HG03520 (cell line): ENCODE measurements at regions not wholly inside any gene's neighbourhood (a gene's known extent, or its start where the extent isn't known, plus 50 kb on each side); places are given as distances from the start of the nearest gene placed in this dataset.
"Not testable (repeated sequence)": the region's sequence is repeated elsewhere in the genome, so short reads cannot be mapped to it uniquely, and the experiment has no call there.

Source experiments
- ATAC-seq: cut with Tn5 transposase; IDR thresholded peaks from one replicate; pipeline ENCODE4 v1.9.1; 2021; ENCODE audit warnings: mild to moderate bottlenecking, moderate library complexity; ENCODE audit not compliant: unreplicated experiment

DNA sequence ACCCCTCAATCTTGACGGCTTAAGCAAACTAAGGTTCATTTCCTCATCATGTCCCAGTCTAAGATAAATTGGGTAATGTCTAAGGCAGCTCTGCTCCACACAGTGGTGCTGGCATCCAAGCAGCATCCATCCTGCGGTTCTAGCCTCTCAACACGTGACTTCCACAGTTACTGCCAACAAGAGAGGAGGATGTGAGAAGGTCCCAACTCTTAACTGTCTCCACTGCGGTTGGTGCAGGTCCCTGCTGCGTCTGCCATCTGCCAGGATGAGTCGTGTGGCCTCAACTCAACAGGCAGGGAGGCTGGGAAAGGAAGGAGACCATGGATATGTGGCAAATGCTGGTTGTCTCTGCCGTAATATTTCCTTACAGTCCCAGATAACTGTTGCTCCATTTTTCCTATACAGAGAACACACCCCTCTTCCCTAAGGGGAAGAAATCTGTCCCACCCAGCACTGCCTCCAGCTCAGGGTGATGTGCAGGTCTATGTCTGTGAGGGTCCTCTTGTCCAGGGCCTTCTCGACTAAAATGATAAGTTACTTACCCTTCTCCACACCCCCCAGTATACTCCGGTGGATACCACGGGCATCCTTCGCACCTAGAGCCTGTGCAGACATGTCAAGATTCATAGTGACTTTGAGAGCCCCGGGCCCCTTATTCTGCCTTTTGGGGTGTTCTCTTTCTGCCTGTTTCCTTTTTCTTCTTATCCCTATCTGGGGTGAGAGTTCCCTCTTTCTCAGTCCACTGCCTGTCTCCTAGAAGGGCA lies 64.7 kb downstream of the KCNJ18 start:
- ATAC-seq = no peak

DNA sequence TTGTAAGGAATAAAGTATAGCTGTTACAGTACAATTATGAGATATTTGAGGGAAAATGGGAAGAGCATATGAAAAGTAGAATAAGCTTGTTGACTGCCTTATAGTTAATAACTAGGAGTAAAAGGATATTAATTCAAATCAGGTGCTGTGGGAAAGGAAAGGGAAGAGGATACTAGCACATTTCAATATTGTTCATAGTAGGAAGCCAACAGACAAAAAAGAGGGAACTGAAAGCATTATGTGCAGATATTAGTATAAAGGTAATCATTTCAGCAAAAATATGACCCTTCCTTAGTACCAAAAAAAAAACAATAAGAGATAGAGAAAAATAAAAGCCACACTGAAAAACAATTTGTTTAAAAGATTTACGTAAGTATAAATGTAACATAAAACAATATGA lies 67.3 kb downstream of the KCNJ18 start:
- not testable (repeated sequence) for ATAC-seq

- ATAC-seq = not testable (repeated sequence)
Observed at GRCh38 chr17:21763738-21764340, 71.5 kb downstream of the KCNJ18 start.

DNA sequence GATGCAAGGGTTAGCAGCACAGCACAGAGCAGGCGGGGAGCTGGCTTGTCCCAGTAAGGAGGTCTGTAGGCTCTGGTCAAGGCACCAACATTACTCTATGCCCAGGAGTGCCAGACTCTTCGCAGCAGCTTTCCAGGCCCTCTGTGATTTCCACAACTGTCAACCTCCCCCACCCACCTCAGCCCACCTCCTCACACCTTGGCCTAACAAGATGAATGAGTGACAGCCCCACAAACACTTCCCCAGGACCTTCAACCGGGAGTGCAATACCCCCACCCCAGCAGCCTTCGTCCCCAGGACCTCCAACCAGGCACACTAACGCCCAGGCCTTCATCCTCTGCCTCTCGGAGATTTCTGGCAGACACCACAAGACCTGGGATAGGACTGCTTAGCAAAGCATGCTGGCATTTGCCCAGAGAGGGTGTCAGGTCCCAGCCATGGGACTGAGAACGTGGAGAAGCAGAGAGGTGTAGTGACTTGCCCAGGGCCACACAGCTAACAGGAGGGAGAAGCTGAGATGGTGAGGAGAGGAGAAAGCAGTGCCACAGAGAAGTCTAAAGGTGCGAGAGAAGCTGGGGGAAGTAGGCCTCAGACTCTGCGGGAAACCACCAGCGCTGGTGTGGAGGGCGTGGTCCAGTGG lies 73.4 kb downstream of the KCNJ18 start:
- ATAC-seq = not testable (repeated sequence)

GRCh38 chr17:21766565-21766964 lies 74.2 kb downstream of the KCNJ18 start:
- ATAC-seq = not testable (repeated sequence)

- ATAC-seq = not testable (repeated sequence)
Observed at GRCh38 chr17:21767162-21768156, 75.1 kb downstream of the KCNJ18 start.

GRCh38 chr17:21768244-21768643 lies 75.9 kb downstream of the KCNJ18 start:
- ATAC-seq = not testable (repeated sequence)

DNA sequence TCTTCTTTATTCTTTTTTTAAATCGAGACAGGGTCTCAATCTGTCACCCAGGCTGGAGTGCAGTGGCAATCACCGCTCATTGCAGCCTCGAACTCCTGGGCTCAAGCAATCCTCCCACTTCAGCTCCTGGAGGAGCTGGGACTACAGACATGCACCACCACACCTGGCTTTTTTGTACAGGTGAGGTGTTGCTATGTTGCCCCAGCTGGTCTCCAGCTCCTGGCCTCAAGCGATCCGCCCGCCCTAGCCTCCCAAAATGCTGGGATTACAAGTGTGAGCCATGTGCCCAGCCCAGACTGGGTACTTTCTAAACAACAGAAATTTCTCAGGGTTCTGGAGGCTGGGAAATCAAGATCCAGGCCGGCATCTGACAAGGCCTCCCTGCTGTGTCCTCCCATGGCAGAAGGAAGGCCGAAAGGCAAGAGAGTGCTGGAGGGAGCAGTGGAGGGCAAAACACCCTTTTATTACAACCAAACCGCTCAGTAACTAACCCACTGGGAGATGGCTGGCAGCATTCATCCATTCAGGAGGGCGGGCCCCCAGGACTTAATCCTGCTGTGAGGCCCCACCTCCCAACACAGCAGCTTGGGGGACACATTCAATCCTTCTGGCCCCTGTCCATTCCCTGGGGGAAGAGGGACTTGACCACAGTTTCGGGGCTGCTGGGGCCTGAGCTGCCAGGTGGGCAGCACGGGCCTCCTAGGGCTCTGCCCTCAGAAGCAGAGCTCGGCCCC lies 76.6 kb downstream of the KCNJ18 start:
- ATAC-seq = not testable (repeated sequence)

DNA sequence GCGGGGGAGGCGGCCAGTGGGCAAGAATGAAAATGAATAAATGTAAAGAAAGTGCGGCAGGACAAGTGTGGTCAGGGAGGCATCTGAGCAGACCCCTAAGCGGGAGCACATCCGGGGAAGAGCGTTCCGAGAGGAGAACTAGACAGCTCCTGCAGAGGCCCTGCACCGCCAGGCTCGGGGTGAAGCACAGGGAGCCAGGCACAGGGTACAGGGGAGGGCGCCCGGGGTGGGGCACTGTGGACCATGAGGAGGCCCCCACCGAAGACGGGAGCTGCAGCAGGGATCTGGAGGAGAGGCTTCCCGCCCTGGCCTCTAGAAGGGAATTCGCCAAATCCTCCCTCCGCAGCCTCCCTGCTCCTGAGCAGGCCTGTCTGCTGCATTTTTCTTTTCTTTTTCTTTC lies 77.5 kb downstream of the KCNJ18 start:
- not testable (repeated sequence) for ATAC-seq

- ATAC-seq = peak; percentile 44
Observed at GRCh38 chr17:21770466-21771446, 78.4 kb downstream of the KCNJ18 start.

GRCh38 chr17:21772321-21772720 lies 80.0 kb downstream of the KCNJ18 start:
- no peak for ATAC-seq

DNA sequence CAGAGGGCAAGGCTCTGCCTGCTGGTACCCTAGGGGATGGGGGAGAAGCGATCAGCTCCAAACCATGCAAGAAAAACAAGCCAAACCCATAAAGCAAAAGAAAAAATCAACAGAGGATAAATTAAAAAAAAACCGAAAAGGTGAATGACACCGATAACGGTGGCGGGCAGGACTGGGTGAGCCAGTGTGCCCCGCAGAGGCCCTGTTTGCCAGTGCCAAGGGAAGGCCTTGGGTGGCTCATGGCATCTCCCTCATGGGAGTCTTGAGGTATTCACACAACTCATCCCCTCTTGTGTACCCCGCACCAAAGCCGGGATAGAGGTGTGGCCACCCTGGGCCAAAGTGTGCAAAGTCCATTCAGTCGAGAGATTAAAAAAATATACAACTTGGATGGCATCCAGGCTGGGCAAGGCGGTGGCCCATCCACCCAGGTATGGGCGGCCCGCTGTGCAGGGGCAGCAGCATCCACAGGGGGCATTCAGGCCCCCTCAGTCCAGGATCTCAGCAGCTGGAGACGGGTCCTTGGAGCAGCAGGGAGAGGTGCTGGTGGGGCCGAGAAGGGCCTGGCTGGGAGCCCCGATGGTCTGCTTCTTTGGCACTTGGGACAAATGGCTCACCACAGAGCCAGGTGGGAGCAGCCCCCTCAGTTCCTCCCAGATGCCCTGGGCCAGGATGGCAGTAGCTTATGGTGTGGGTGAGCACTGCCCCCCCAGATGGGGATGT lies 80.8 kb downstream of the KCNJ18 start:
- not testable (repeated sequence) for ATAC-seq

DNA sequence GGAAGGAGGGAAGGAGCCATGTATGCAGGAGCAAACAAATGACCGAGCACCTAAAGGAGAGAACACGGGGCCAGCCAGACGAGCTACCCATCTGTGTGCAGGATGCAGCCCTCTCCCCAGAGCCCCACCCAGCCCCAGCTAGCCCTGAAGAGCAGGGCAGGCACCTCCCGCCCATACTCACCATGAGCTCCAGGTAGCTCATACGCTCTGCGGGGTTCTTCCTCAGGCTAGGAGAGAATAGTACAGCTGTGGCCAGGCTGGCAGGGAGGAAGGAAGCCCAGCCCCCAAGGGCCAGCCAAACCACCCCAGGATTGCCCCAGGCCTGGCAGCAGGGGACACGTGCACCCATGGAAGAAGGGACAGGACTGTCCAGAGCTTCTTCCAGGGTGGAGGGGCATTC lies 81.9 kb downstream of the KCNJ18 start:
- no peak for ATAC-seq

GRCh38 chr17:21775566-21775965 lies 83.2 kb downstream of the KCNJ18 start:
- ATAC-seq = not testable (repeated sequence)

DNA sequence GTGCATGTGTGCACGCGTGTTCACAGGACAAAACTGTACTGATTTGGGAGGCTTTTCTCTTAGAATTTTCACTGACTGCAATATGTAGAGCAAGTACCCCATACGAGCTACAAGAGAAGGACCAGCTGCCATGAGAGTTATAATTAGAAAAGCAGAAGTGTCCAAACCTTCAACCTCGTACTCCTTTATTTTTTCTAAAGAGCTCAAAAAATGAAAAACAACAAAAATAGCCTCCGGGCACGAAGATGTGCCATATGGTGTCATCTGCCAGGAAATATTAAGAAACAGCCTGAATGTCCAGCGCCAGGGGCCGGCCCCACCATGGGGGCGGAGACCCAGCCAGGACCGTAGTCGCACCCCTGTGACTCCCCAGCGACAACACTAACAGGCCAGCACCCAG lies 84.6 kb downstream of the KCNJ18 start:
- not testable (repeated sequence) for ATAC-seq

DNA sequence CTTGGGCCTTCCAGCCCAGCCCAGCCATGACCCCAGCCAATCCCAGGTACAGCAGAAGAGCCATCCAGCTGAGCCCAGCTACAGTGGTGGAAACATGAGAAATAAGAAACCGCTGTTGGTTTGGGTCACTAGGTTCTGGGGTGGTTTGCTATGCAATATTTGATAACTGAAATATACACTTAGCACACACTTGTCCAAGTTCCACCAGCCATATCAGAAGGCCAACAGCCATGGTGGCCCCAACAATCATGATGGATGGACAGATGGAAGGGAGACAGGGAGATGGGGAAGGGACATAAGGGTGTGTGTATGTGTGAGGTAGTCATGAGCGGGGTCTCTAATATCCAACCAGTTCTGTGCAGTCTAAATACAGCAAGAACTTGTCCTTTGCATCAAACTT lies 86.5 kb downstream of the KCNJ18 start:
- ATAC-seq = not testable (repeated sequence)

- not testable (repeated sequence) for ATAC-seq
Observed at GRCh38 chr17:21780293-21780888, 88.1 kb downstream of the KCNJ18 start.
